ENCODE measurements at regions not wholly inside any gene's neighbourhood (a gene's known extent, or its start where the extent isn't known, plus 50 kb on each side); places are given as distances from the start of the nearest gene placed in this dataset.
"Not testable (repeated sequence)": the region's sequence is repeated elsewhere in the genome, so short reads cannot be mapped to it uniquely, and the experiment has no call there.

DNA sequence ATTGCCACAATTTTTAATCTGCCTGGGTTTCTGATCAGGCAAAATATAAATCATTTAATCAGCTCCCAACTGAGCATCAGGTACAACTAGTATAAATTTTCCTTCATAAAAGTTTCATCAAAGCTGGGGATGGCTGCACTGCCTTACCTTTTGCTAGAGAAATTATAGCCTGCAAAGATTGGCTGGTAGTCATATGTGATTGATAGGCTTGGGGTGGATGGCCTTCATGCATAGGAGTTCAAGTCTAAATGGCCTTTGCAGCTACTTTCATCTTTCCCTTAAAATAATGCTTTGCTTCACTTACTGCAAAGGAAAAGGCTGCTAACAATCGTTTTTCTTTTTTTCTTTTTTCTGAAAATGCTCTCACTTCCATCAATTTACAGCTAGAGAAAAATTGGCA lies 739.7 kb downstream of the CENPC start:
- DNase-seq = no peak

DNA sequence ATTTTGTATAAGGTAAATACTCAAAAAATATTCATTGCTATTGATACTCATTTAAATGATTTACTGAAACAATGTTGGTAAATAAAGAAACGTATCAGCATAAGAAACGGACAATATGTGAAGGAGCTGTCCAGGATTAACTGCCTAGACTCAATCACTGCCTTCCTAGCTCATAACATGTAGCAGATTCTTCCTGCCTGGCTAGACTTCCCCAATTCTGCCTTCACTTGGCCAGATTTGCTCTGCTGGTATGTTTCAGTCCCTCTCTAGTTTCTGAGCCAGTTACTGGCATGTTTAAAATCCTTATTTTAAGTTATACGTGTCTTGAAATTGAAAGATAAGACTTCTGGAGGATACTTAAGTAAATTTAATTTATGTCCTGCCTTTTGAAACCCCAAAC lies 740.3 kb downstream of the CENPC start:
- DNase-seq = no peak

- no peak for DNase-seq
Measured at GRCh38 chr4:66797608-66798007, 747.7 kb downstream of the CENPC start.

- no peak for DNase-seq
Measured at GRCh38 chr4:66795724-66796123, 749.6 kb downstream of the CENPC start.

DNA sequence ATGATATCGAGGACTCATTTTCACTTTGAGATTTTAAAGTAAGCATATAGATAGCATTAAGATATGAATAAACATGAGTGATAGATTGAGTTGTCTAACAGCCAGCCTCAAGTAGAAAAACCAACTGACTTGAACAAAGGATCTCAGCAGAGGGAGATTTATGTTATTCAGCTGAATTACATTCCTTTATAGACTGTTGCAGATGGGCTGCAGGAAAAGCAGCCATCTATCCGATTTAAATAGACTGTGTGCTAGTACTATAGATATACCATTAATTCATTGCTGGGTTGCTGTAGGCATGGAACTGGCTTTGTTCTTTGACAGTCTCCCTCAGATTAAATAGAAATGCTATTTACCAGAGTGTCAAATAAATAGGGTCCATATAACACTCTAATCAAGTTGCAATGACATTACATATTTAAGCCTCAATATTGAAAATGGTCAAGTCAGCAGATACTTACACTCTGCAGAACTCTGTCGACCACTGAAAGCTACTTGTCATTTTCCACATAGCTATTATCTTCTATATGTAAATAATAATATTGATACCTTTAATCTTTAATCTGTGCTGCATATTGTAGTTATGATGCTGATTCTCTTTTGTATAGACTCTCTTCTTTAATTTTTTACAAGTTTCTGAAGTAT lies 750.8 kb downstream of the CENPC start:
- no peak for DNase-seq

- no peak for DNase-seq
Measured at GRCh38 chr4:66791686-66792085, 753.6 kb downstream of the CENPC start.

DNA sequence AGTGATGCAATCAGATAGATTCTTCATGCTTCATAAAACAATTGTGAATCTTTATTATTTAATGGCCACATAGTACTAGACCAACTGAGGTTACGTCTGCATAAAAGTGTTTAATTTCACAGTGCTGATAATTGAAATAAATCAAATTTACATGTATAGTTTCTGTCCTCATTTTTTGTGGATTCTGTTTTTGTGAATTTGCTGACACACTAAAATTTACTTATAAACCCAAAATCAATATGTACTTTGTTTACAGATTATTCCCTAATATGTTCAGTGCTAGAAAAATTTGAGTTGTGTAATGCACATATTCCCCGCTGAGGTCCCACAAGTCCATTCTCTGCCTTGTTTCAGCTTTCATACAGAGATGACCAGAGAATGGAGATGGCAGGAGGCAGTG lies 759.8 kb downstream of the CENPC start:
- no peak for DNase-seq

GRCh38 chr4:66782751-66783150 lies 762.6 kb downstream of the CENPC start:
- DNase-seq = not testable (repeated sequence)

- no peak for DNase-seq
Measured at GRCh38 chr4:66777097-66777496, 768.2 kb downstream of the CENPC start.

- DNase-seq = no peak
Measured at GRCh38 chr4:66769441-66769840, 775.9 kb downstream of the CENPC start.

DNA sequence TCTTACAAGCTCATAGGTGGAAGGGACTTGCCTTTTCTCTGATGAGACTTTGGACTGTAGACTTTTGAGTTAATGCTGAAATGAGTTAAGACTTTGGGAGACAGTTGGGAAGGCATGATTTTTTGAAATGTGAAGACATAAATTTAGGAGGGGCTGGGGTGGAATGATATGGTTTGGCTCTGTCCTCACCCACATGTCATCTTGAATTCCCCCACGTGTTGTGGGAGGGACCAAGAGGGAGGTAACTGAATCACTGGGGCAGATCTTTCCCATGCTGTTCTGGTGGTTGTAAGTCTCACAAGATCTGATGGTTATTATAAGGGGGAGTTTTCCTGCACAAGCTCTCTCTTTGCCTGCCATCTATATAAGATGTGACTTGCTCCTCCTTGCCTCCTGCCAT lies 777.9 kb downstream of the CENPC start:
- DNase-seq = no peak

DNA sequence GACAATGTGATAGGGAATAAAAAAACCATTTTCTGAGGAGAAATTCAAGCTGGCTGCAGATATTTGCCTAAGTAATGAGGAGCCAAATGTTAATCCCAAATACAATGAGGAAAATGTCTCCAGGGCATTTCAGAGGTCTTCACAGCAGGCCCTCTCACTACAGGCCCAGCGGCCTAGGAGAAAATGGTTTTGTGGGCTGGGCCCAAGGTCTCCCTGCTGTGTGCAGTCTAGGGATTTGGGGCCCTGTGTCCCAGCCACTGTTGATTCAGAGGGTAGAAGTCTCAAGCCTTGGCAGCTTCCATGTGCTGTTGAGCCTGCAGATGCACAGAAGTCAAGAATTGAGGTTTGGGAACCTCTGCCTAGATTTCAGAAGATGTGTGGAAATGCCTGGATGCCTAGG lies 778.7 kb downstream of the CENPC start:
- no peak for DNase-seq

DNA sequence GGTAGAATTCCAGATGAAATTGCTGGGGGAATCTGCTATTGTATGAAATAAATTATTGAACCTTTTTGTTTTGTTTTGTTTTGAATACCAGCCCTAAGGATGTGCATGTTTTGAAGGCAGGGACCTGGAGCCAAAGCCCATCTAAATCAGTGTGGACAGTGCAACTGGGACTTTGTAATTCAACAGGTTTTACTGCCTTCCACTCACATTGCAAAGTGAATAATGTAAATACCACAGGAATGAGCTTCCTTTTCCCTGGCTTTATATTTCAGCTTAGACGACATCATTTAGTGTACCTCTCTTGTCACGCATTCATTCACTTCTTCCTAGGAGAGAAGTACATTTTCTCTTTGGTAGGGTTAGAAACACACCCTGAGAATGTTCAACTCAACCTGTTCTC lies 795.0 kb downstream of the CENPC start:
- DNase-seq = no peak

- not testable (repeated sequence) for DNase-seq
Measured at GRCh38 chr4:66746918-66747317, 798.4 kb downstream of the CENPC start.

DNA sequence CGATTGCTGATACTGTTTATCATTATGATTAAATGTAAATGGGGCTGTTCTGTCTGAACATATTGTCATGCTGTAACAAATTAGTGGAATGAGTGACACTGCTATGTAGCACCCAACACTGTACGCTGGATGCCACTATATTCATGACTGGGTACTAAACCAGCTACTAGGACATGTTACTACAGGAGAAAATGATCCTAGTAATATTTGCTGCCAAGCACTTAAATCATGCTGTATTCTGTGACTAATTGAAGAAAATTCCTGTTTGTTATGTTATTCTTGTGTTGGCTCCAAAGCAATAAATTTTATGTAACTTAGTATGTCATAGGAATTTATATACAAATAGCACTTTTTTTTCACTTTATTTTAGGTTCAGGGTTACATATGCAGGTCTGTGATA lies 804.2 kb downstream of the CENPC start:
- DNase-seq = no peak

DNA sequence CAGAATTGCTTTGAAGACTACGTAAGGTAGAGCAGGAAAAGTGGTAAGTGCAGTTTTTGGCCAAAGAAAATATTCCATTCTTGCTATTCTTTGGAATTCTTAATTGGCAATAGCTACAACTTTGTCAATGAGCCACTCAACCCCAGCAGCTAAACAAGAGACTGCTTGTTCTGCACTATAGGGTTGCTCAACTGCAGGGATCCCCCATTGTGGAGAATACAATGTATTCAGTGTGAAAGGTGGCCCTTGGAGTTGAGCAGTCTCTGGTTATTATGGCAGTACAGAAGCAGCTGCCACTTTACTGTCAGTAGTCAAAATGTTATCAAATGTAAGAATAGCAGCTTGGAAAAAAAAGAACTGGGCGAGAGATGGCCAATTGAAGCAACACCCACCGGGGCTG lies 808.7 kb downstream of the CENPC start:
- DNase-seq = no peak

GRCh38 chr4:66728280-66728679 lies 817.0 kb downstream of the CENPC start:
- no peak for DNase-seq

DNA sequence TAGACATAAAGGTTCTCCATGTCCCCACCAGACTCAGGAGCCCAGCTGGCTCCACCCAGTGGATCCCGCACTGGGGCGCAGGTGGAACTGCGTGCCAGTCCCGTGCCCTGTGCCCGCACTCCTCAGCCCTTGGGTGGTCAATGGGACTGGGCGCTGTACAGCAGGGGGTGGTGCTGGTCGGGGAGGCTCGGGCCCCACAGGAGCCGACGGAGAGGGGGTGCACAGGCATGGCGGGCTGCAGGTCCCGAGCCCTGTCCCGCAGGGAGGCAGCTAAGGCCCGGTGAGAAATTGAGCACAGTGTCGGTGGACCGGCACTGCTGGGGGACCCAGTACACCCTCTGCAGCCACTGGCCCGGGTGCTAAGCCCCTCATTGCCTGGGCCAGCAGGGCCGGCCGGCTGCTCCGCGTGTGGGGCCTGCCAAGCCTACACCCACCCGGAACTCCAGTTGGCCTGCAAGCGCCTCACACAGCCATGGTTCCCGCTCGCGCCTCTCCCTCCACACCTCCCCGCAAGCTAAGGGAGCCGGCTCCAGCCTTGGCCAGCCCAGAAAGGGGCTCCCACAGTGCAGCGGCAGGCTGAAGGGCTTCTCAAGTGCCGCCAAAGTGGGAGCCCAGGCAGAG lies 832.9 kb downstream of the CENPC start:
- not testable (repeated sequence) for DNase-seq

DNA sequence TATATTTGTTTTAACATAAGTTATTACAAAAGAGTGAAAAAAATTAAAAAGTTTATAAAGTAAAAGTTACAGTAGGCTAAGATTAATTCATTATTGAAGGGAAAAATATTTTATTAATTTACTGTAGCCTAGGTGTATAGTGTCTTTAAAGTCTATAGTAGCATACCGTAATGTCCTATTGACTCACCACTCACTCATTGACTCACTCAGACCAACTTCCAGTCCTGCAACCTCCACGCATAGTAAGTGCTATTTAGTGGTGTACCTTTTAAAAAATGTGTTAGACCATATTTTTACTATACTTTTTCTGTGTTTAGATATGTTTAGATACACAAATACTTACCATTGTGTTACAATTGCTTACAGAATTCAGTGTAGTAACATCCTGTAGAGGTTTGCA lies 841.1 kb downstream of the CENPC start:
- DNase-seq = no peak

DNA sequence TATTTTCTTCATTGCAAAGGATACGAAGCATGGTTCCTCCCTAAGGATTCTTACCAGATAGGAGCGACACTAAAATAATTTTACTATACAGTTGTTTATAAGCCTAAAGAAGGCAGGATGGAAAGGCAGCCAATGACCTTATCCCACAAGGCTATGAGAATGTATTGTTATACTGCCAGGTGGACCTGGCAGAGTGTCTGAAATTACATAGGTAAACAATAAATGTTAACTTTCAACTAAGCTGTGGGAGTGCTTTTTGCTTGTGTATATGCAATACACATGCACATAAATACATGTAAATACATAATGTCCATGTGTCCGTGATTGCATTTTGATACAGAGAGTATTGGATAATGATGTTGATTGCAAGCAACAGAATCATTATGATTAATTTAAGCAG lies 850.6 kb downstream of the CENPC start:
- DNase-seq = no peak

DNA sequence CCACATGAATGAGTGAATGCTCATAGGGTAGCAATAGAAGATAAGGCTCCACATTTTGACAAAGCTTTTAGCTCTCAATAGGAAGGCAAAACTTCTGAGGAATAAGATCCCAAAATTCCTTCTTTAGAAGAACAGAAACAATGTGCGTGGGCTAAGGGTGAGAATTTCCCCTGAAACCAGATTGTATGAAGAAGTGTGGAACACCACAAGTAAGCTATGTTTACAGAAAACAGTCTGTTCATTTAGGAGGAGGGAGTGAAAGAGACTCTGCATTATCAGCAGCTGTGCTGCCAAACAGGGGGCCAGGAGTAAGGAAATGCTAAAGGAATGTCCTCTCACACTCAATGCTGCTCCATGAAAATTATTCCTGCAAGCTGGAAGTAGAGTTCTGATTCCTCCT lies 851.6 kb downstream of the CENPC start:
- no peak for DNase-seq

DNA sequence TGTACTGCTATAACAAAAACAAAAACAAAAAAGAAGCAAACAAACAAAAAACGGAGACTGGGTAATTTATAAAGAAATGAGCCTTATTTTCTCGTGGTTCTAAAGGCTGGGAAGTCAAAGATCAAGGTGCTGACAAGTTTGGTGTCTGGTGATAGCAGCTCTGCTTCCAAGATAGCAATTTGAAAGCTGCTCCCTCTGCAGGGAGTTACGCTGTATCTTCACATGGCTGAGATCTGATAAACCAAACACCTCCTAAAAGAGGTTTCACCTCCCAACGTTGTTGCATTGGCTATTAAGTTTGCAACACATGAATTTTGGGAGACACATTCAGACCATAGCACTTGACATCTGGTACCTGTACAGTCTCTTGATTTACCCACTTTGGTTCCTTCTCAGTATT lies 854.2 kb downstream of the CENPC start:
- no peak for DNase-seq

- DNase-seq = no peak
Measured at GRCh38 chr4:66688674-66689073, 856.6 kb downstream of the CENPC start.

- no peak for DNase-seq
Measured at GRCh38 chr4:66687459-66687858, 857.8 kb downstream of the CENPC start.

GRCh38 chr4:66681962-66682361 lies 863.3 kb downstream of the CENPC start:
- no peak for DNase-seq
